Breast epithelium (tissue), 3 donors: ENCODE measurements at regions not wholly inside any gene's neighbourhood (a gene's known extent, or its start where the extent isn't known, plus 50 kb on each side); places are given as distances from the start of the nearest gene placed in this dataset.
"Not testable (repeated sequence)": the region's sequence is repeated elsewhere in the genome, so short reads cannot be mapped to it uniquely, and the experiment has no call there.

ENCODE experiments used
- CTCF ChIP-seq, 3 donors: fragments of 450-650 bp; IDR thresholded peaks; one replicate each; pipeline ENCODE4 v1.5.1; 2016 to 2017; ENCODE audit warnings: antibody characterized with exemption in 3 of 3, mild to moderate bottlenecking in 3 of 3, moderate library complexity in 3 of 3
- POLR2A ChIP-seq: fragments of 450-650 bp; IDR thresholded peaks from one replicate; pipeline ENCODE4 v1.6.1; 2016; ENCODE audit warnings: antibody characterized with exemption, mild to moderate bottlenecking, moderate library complexity
- POLR2AphosphoS5 ChIP-seq, 3 donors: sonication (generic); formaldehyde crosslinking; IDR thresholded peaks; one replicate each; pipeline ENCODE4 v1.6.1; 2017; ENCODE audit warnings: antibody characterized with exemption in 3 of 3

DNA sequence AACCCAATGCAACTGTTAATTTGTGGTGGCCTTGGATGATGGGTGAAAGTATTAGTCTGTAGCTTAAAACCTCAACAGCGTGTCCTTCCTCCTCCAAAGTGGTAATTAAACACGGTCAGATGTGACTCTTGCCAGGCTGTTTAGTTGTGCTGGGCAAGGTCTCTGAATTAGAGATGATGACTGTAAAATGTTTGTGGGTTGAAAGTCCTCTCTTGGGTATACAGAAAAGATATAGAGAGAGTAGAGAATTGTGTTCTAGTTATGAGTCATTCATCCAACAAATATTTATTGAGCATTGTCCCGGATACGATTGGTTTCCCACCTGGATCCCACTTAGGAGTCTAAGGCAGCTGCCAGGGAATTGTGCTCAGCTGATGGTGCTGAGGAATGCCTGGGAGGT, 343.7 kb downstream of the NPIPA7 start:
- TF ChIP-seq CTCF (IDR thresholded peaks at IDR 0.05); POLR2A; POLR2AphosphoS5 (IDR thresholded peaks at IDR 0.05): not testable (repeated sequence)
